BE2C (cell line): ENCODE measurements at regions not wholly inside any gene's neighbourhood (a gene's known extent, or its start where the extent isn't known, plus 50 kb on each side); places are given as distances from the start of the nearest gene placed in this dataset.

ENCODE experiments used
- DNase-seq: peaks from one replicate; pipeline ENCODE4 v3.0.0-alpha.2; 2020
- H3K27me3 ChIP-seq: fragments of 250-450 bp; sonication (Bioruptor Pico); 2 replicates; pipeline ENCODE4 v1.5.1; 2020; ENCODE audit warnings: mild to moderate bottlenecking
- H3K36me3 ChIP-seq: fragments of 250-450 bp; sonication (Bioruptor Pico); 2 replicates; pipeline ENCODE4 v1.5.1; 2020; ENCODE audit warnings: mild to moderate bottlenecking
- H3K4me1 ChIP-seq: fragments of 250-450 bp; sonication (Bioruptor Pico); 2 replicates; pipeline ENCODE4 v1.5.1; 2020
- H3K4me3 ChIP-seq: 2 replicates; pipeline ENCODE4 v1.5.1; 2011; ENCODE audit warnings: low read depth, low read length
- H3K9me3 ChIP-seq: fragments of 250-450 bp; sonication (Bioruptor Pico); 2 replicates; pipeline ENCODE4 v1.5.1; 2020
- TF ChIP-seq, protein P1 (sequence below): IDR thresholded peaks from 2 replicates; pipeline ENCODE4 v1.5.1; 2012; ENCODE audit warnings: mild to moderate bottlenecking, low read depth, low read length

DNA sequence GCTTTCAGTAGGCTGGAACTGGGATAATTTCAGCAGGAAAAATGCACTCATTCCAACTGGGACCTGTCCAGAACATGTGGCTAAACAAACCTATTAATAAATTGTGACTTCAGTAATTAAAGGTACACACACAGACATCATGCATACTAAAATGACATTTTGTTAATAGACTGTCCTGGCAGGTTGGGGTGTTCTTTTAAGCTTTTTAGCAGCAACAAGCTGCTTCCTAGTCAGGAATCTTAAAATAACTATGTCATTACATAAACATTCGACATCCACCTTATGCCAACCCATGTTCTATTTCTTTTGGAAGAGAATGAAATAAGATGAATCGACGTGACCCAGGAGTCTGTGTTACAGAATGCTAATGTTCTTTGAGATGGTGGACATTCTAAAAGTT is 435.7 kb downstream of the TXNL1 start:
- TF ChIP-seq, protein P1, sequence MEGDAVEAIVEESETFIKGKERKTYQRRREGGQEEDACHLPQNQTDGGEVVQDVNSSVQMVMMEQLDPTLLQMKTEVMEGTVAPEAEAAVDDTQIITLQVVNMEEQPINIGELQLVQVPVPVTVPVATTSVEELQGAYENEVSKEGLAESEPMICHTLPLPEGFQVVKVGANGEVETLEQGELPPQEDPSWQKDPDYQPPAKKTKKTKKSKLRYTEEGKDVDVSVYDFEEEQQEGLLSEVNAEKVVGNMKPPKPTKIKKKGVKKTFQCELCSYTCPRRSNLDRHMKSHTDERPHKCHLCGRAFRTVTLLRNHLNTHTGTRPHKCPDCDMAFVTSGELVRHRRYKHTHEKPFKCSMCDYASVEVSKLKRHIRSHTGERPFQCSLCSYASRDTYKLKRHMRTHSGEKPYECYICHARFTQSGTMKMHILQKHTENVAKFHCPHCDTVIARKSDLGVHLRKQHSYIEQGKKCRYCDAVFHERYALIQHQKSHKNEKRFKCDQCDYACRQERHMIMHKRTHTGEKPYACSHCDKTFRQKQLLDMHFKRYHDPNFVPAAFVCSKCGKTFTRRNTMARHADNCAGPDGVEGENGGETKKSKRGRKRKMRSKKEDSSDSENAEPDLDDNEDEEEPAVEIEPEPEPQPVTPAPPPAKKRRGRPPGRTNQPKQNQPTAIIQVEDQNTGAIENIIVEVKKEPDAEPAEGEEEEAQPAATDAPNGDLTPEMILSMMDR = no peak
- H3K4me1 ChIP-seq = no peaks in the 10 kb centered on the region
- DNase-seq = no peak
- no peak overlapping the region for H3K4me3 ChIP-seq
- H3K27me3 ChIP-seq = no peaks in the 10 kb centered on the region
- no peaks in the 10 kb centered on the region for H3K36me3 ChIP-seq
- no peaks in the 10 kb centered on the region for H3K9me3 ChIP-seq

DNA sequence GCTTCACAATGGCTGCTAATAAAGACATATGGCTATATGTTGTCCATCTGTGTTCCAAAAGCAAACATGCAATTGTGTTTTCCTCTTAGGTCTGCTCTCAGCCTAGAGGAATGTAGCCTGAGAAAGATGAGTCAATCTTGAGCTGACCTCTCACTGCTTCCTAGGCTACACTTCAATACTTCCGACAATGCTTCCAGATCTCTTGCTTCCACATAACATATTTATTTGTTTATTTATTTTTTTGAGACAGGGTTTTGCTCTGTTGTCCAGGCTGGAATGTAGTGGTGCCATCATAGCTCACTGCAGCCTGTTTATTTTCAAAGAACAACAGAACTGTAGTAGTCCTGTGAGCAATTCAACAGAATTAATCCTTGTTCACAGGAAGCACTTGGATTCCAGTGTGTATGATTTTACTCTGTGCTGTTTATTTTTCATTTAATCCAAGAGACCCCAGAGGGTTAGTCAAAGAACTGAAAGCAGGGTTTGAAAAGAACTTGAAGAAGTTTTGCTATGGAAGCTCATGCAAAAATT is 437.9 kb downstream of the TXNL1 start:
- no peaks in the 10 kb centered on the region for H3K4me1 ChIP-seq
- H3K9me3 ChIP-seq = no peaks in the 10 kb centered on the region
- no peaks in the 10 kb centered on the region for H3K27me3 ChIP-seq
- TF ChIP-seq, protein P1 = no peak
- no peak for DNase-seq
- no peaks in the 10 kb centered on the region for H3K36me3 ChIP-seq
- no peak overlapping the region for H3K4me3 ChIP-seq

DNA sequence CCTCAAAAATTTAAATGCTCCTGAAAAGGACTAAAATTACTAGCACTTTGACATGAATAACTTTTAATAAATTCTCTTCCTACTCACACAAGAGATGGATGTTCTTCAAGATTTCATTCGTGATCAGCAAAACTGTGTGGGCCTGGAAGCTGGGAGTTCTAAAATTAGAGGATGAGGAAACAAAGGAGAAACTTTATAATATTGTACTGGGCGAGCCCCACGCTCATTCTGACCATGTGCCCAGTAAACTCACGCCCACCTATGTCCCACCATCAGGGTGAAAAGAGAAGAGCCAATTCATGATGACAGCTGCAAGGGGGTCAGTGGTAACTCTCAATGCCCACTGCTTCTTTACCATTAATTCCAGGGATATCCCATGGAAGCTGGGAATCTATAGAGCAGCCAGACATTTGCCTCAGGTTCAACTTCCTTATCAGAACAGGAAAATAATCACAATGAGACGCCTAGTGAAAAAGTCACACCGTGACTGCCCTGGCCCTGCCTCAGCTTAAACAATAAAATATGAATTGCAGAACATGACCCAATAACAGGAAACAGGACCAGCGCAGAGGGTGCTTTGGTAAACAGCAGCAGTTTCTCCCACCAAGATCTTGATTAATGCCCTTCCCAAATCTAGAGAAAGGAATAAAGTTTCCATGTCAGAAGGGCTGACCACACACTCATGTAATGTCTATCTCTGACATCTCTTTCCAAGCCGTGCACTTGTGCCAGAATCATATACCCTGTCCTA is 438.6 kb downstream of the TXNL1 start:
- no peaks in the 10 kb centered on the region for H3K36me3 ChIP-seq
- H3K4me1 ChIP-seq = no peaks in the 10 kb centered on the region
- H3K4me3 ChIP-seq = no peak overlapping the region
- TF ChIP-seq, protein P1 = no peak
- DNase-seq = no peak
- H3K9me3 ChIP-seq = no peaks in the 10 kb centered on the region
- H3K27me3 ChIP-seq = no peaks in the 10 kb centered on the region

DNA sequence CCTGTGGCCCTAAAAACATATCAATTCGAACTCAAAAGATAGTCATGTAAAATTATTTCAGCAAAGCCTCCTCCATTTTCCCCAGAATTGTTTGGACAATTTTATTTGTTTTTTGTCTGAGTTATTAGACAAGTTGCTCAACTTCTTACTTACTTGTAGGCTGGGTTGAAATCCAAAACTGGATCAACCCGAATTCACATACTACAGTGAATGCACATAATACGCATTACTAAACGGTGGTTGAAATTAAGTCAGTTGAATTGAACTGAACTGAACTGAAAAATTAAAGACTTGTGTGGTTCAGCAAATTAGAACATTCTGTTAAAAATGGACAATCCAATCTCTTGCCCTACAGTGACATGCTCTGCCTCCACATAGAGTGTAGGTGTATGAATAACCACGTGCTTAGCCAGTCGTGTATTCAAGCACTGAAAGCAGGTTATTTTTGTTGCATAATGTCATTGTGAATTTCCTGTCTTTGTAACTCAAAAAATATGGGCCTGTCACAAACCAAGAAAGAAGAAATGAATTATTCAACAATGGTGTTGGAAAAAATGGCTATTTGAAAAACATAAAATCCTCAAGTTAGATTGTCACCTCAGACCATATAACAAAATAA is 441.0 kb downstream of the TXNL1 start:
- Histone ChIP-seq H3K27me3 (no peaks in the 10 kb centered on the region), H3K9me3 (no peaks in the 10 kb centered on the region), H3K4me3 (no peak overlapping the region), H3K4me1 (no peaks in the 10 kb centered on the region), H3K36me3 (no peaks in the 10 kb centered on the region)
- DNase-seq = no peak
- TF ChIP-seq, protein P1 = no peak

DNA sequence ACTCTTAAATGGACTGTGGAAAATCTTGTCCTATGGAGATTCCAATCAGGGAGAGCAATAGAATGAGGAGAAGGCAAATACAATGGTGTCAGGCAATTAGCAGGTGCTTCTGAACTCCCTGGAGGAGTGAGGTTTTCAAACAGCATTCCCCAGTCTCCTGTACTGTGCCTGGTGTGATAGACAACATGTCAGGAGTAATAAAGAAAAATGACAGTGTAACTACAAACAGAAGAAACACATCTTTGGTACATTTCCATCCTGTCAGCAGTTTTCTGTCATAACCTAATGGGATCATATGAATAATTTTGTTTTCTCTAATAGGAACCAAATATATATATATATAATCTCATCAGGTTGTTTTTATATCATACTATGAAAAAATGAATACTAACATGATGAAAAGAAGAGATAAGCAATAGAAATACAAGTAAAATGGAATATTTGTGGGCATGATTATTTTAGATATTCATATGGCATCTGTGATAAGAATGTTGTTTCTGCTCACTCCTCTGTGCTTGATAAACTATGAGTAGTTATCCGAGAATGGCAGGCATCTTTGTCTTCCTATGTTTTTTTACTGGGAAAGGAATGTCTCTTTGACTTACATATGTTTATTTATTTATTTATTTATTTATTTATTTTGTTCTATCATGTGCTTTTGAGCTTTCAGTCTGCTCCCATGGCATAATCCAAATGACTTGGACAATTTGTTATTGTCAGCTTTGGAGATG is 441.7 kb downstream of the TXNL1 start:
- TF ChIP-seq, protein P1 = no peak
- DNase-seq = no peak
- H3K9me3 ChIP-seq = no peaks in the 10 kb centered on the region
- H3K36me3 ChIP-seq = no peaks in the 10 kb centered on the region
- no peaks in the 10 kb centered on the region for H3K4me1 ChIP-seq
- no peak overlapping the region for H3K4me3 ChIP-seq
- H3K27me3 ChIP-seq = no peaks in the 10 kb centered on the region
